GM23338 (cell line): ENCODE measurements at regions not wholly inside any gene's neighbourhood (a gene's known extent, or its start where the extent isn't known, plus 50 kb on each side); places are given as distances from the start of the nearest gene placed in this dataset.

ENCODE experiments used
- ATAC-seq: fragments of 200-7000 bp; cut with Tn5 transposase; 3 replicates; pipeline ENCODE4 v1.9.1; 2020
- DNase-seq: peaks from one replicate; pipeline ENCODE4 v3.0.0-alpha.2; 2015; ENCODE audit warnings: low spot score
- H2AFZ ChIP-seq: fragments of 200-600 bp; sonication (generic); 2 replicates; pipeline ENCODE4 v1.8.0; 2016; ENCODE audit warnings: antibody characterized with exemption, mild to moderate bottlenecking, moderate library complexity
- H3F3A ChIP-seq: fragments of 200-600 bp; sonication (generic); replicated peaks from 2 replicates; pipeline ENCODE4 v1.8.0; 2017; ENCODE audit warnings: antibody characterized with exemption, mixed run types, low read depth
- H3K27ac ChIP-seq: fragments of 200-600 bp; sonication (generic); 2 replicates; pipeline ENCODE4 v1.6.1; 2016; ENCODE audit warnings: low read depth
- H3K27me3 ChIP-seq: fragments of 200-600 bp; sonication (generic); 2 replicates; pipeline ENCODE4 v1.8.0; 2016; ENCODE audit warnings: mild to moderate bottlenecking, mixed run types, moderate library complexity; ENCODE audit not compliant: insufficient read depth
- H3K36me3 ChIP-seq: fragments of 200-600 bp; sonication (generic); 2 replicates; pipeline ENCODE4 v1.8.0; 2016; ENCODE audit warnings: mild to moderate bottlenecking; ENCODE audit not compliant: insufficient read depth
- H3K4me1 ChIP-seq: fragments of 200-600 bp; sonication (generic); 2 replicates; pipeline ENCODE4 v1.8.0; 2016; ENCODE audit warnings: mild to moderate bottlenecking, moderate library complexity; ENCODE audit not compliant: insufficient read depth
- H3K4me2 ChIP-seq: fragments of 200-600 bp; sonication (generic); 2 replicates; pipeline ENCODE4 v1.7.1; 2017; ENCODE audit warnings: mixed run types
- H3K4me3 ChIP-seq: fragments of 200-600 bp; sonication (generic); 2 replicates; pipeline ENCODE4 v1.6.1; 2016; ENCODE audit warnings: mixed run types
- H3K79me2 ChIP-seq: fragments of 200-600 bp; sonication (generic); replicated peaks from 2 replicates; pipeline ENCODE4 v1.8.0; 2017; ENCODE audit warnings: mild to moderate bottlenecking; ENCODE audit not compliant: insufficient read depth
- H3K9me2 ChIP-seq: fragments of 200-600 bp; sonication (generic); 2 replicates; pipeline ENCODE4 v1.8.0; 2017; ENCODE audit not compliant: insufficient read depth
- H4K20me1 ChIP-seq: fragments of 200-600 bp; sonication (generic); replicated peaks from 2 replicates; pipeline ENCODE4 v1.8.0; 2017; ENCODE audit warnings: mild to moderate bottlenecking; ENCODE audit not compliant: insufficient read depth
- H3K27ac Mint-ChIP-seq: 2 replicates; pipeline ENCODE4 v1.8.0; 2020; ENCODE audit warnings: inconsistent platforms, mild to moderate bottlenecking, moderate library complexity, mixed read lengths
- H3K27me3 Mint-ChIP-seq: 3 replicates; pipeline ENCODE4 v1.8.0; 2022; ENCODE audit warnings: low read depth, mild to moderate bottlenecking, moderate library complexity, mixed read lengths, inconsistent platforms; ENCODE audit not compliant: insufficient read depth, poor library complexity
- H3K36me3 Mint-ChIP-seq: 3 replicates; pipeline ENCODE4 v1.8.0; 2021; ENCODE audit warnings: low read depth, mild to moderate bottlenecking, inconsistent platforms, moderate library complexity, mixed read lengths
- H3K4me1 Mint-ChIP-seq: 3 replicates; pipeline ENCODE4 v1.8.0; 2020; ENCODE audit warnings: mild to moderate bottlenecking, inconsistent platforms, mixed read lengths
- H3K4me3 Mint-ChIP-seq: 3 replicates; pipeline ENCODE4 v1.8.0; 2021; ENCODE audit warnings: moderate library complexity, mild to moderate bottlenecking, inconsistent platforms, mixed read lengths
- H3K9me3 Mint-ChIP-seq: 3 replicates; pipeline ENCODE4 v1.8.0; 2020; ENCODE audit warnings: moderate library complexity, mild to moderate bottlenecking, inconsistent platforms, mixed read lengths
- CTCF ChIP-seq, 2 experiments: fragments of 200-600 bp in 1 of 2; sonication (generic) in 1 of 2; conservative IDR thresholded peaks; 2 replicates each; pipeline versions ENCODE4 v1.5.1 to v1.6.1; 2016 to 2017; ENCODE audit warnings: antibody characterized with exemption in 2 of 2, low read depth in 2 of 2, mild to moderate bottlenecking in 2 of 2, moderate library complexity in 1 of 2
- EZH2 ChIP-seq: fragments of 200-600 bp; sonication (generic); IDR thresholded peaks from one replicate; pipeline ENCODE4 v1.8.0; 2017; ENCODE audit warnings: antibody characterized with exemption, mild to moderate bottlenecking, low read depth; ENCODE audit not compliant: unreplicated experiment
- EZH2phosphoT487 ChIP-seq: fragments of 200-600 bp; sonication (generic); IDR thresholded peaks from one replicate; pipeline ENCODE4 v1.8.1; 2018; ENCODE audit warnings: antibody characterized with exemption; ENCODE audit not compliant: unreplicated experiment
- JUNB ChIP-seq: IDR thresholded peaks from one replicate; pipeline ENCODE4 v1.6.1; 2016; ENCODE audit warnings: antibody characterized with exemption; ENCODE audit not compliant: unreplicated experiment
- NANOG ChIP-seq: IDR thresholded peaks from 2 replicates; pipeline ENCODE4 v1.6.1; 2016; ENCODE audit warnings: antibody characterized with exemption, borderline replicate concordance
- ZNF462 ChIP-seq: fragments of 250-450 bp; sonication (Bioruptor Pico); IDR thresholded peaks from 2 replicates; pipeline ENCODE4 v1.5.0; 2020; ENCODE audit warnings: mild to moderate bottlenecking, moderate library complexity

GRCh38 chr1:39105841-39106765, 80.0 kb downstream of the NDUFS5 start:
- H3K9me3 Mint-ChIP-seq, result no peaks in the 10 kb centered on the region

GRCh38 chr1:39106801-39107327, 80.7 kb downstream of the NDUFS5 start:
- Mint-ChIP-seq H3K36me3 (peaks cover 4% of the 10 kb centered on the region; the same call in 1 of the 3 replicates), H3K4me3 (no peak overlapping the region), H3K4me1 (peaks cover 41% of the 10 kb centered on the region), H3K9me3 (no peaks in the 10 kb centered on the region), H3K27ac (no peak overlapping the region), H3K27me3 (peaks cover 9% of the 10 kb centered on the region)
- Histone ChIP-seq H3K9me2 (no peaks in the 10 kb centered on the region), H3K36me3 (no peaks in the 10 kb centered on the region), H3K27ac (peak overlapping the region; percentile 93), H3K4me1 (peaks cover 45% of the 10 kb centered on the region), H4K20me1 (peaks cover 18% of the 10 kb centered on the region; the same call in 1 of the 2 replicates), H2AFZ (no peak overlapping the region), H3F3A (peaks cover 22% of the 10 kb centered on the region; the same call in 1 of the 2 replicates), H3K4me2 (peak overlapping the region; percentile 90), H3K4me3 (peak overlapping the region; percentile 80), H3K27me3 (no peaks in the 10 kb centered on the region), H3K79me2 (peaks cover 80% of the 10 kb centered on the region)
- ATAC-seq (no peak), DNase-seq (no peak)
- no peak for TF ChIP-seq ZNF462 (CRISPR knock-in tag)
- no peak for TF ChIP-seq EZH2phosphoT487
- TF ChIP-seq EZH2, result no peak
- no peak for TF ChIP-seq JUNB
- no peak for TF ChIP-seq NANOG

More at GRCh38 chr1:39105841-39106765, 80.0 kb downstream of the NDUFS5 start:
- Histone ChIP-seq H3K36me3 (no peaks in the 10 kb centered on the region), H3K27me3 (no peaks in the 10 kb centered on the region), H3K79me2 (peaks cover 73% of the 10 kb centered on the region), H3K4me3 (peak overlapping the region; percentile 80), H3K27ac (peak overlapping the region; percentile 93), H3K4me1 (peaks cover 42% of the 10 kb centered on the region), H4K20me1 (peaks cover 18% of the 10 kb centered on the region; the same call in 1 of the 2 replicates), H2AFZ (no peak overlapping the region), H3K4me2 (peak overlapping the region; percentile 90), H3K9me2 (no peaks in the 10 kb centered on the region), H3F3A (peaks cover 22% of the 10 kb centered on the region; the same call in 1 of the 2 replicates)
- peak; percentile 19 for ATAC-seq
- Mint-ChIP-seq H3K27me3 (peaks cover 9% of the 10 kb centered on the region), H3K36me3 (peaks cover 4% of the 10 kb centered on the region; the same call in 1 of the 3 replicates), H3K4me1 (peaks cover 39% of the 10 kb centered on the region), H3K4me3 (no peak overlapping the region), H3K27ac (peak overlapping the region; percentile 68)
- peak; percentile 62 for DNase-seq
- TF ChIP-seq CTCF (conservative IDR thresholded peaks at IDR 0.05; ENCODE audit: low read depth in 2 of 2) (no peak), NANOG (peak; percentile 35; the same call in 1 of the 2 replicates)
